Endothelial cell of umbilical vein (primary cell): ENCODE measurements at regions not wholly inside any gene's neighbourhood (a gene's known extent, or its start where the extent isn't known, plus 50 kb on each side); places are given as distances from the start of the nearest gene placed in this dataset.

Source experiments
- BruUV-seq: library from RNA; stranded (reverse); fragments of 400-500 nt; replicated peaks from 2 replicates; lab custom pipeline; 2021; lab: Mats Ljungman, UMichigan
- CTCF ChIA-PET: fragments of 300-600, 350-600 bp; sonication (Branson Sonifier 250); formaldehyde crosslinking; loops from one replicate; lab custom pipeline; 2021; ENCODE audit warnings: antibody characterized with exemption, inconsistent platforms; lab: Charles Lee
- POLR2A ChIA-PET: fragments of 300-600, 350-600 bp; sonication (Branson Sonifier 250); formaldehyde crosslinking; loops from one replicate; lab custom pipeline; 2021; ENCODE audit warnings: antibody characterized with exemption, inconsistent platforms; lab: Charles Lee
- DNase-seq: peaks from one replicate; pipeline ENCODE4 v3.0.0-alpha.2; 2011; ENCODE audit warnings: low read depth, low spot score
- FAIRE-seq: peaks from 2 replicates; lab custom pipeline; 2011; peaks lifted over from hg19 to GRCh38; lab: Jason Lieb, UNC
- H2AFZ ChIP-seq: 2 replicates; pipeline ENCODE4 v1.6.0; 2012; ENCODE audit warnings: low read depth, low read length, control low read depth, inconsistent platforms
- H3K27ac ChIP-seq: 2 replicates; pipeline ENCODE4 v1.5.1; 2011; ENCODE audit warnings: low read depth, mild to moderate bottlenecking, control low read depth, low read length, moderate library complexity; ENCODE audit not compliant: insufficient read depth
- H3K27me3 ChIP-seq, 2 experiments: 2 replicates each; pipeline versions ENCODE4 v1.6.0 to v1.6.1; 2011; ENCODE audit warnings: low read length in 2 of 2, mixed read lengths in 1 of 2; ENCODE audit not compliant: control insufficient read depth in 2 of 2, insufficient read depth in 2 of 2
- H3K36me3 ChIP-seq, 2 experiments: 2 replicates in 1 of 2; 3 replicates in 1 of 2; pipeline ENCODE4 v1.5.1; 2011; ENCODE audit warnings: low read length in 2 of 2, mild to moderate bottlenecking in 1 of 2, moderate library complexity in 1 of 2; ENCODE audit not compliant: control insufficient read depth in 2 of 2, insufficient read depth in 2 of 2; ENCODE audit errors: extremely low read depth in 1 of 2
- H3K4me1 ChIP-seq: 3 replicates; pipeline ENCODE4 v1.5.1; 2011; ENCODE audit warnings: mild to moderate bottlenecking, low read length; ENCODE audit not compliant: control insufficient read depth, insufficient read depth; ENCODE audit errors: extremely low read depth
- H3K4me2 ChIP-seq: 2 replicates; pipeline ENCODE4 v1.6.1; 2011; ENCODE audit warnings: low read length, control low read depth, mixed read lengths; ENCODE audit not compliant: insufficient read depth
- H3K4me3 ChIP-seq, 3 experiments: fragments of 200-600 bp in 1 of 3; sonication (generic), shearing (Covaris generic) in 1 of 3; replicated peaks in 1 of 3; 2 replicates each; pipeline ENCODE4 v1.5.1; 2011 to 2016; ENCODE audit warnings: control low read depth in 3 of 3, low read length in 3 of 3, mild to moderate bottlenecking in 2 of 3, inconsistent platforms in 1 of 3, low read depth in 1 of 3, moderate library complexity in 1 of 3; ENCODE audit not compliant: insufficient read depth in 1 of 3
- H3K79me2 ChIP-seq: 2 replicates; pipeline ENCODE4 v1.6.0; 2012; ENCODE audit warnings: low read length, inconsistent platforms; ENCODE audit not compliant: control insufficient read depth, insufficient read depth
- H3K9ac ChIP-seq: replicated peaks from 2 replicates; pipeline ENCODE3; 2011; ENCODE audit warnings: low read length, control low read depth; ENCODE audit not compliant: insufficient read depth; ENCODE audit errors: extremely low read depth
- H3K9me1 ChIP-seq: replicated peaks from 3 replicates; pipeline ENCODE4 v1.6.0; 2011; ENCODE audit warnings: mild to moderate bottlenecking, low read length; ENCODE audit not compliant: control insufficient read depth, insufficient read depth; ENCODE audit errors: extremely low read depth
- H3K9me3 ChIP-seq: replicated peaks from 2 replicates; pipeline ENCODE4 v1.5.1; 2012; ENCODE audit warnings: low read length, inconsistent platforms; ENCODE audit not compliant: control insufficient read depth, insufficient read depth
- H4K20me1 ChIP-seq: replicated peaks from 2 replicates; pipeline ENCODE3; 2011; ENCODE audit warnings: mild to moderate bottlenecking, low read length; ENCODE audit not compliant: control insufficient read depth, insufficient read depth; ENCODE audit errors: extremely low read depth
- CTCF ChIP-seq, 2 donors: IDR thresholded peaks; 1 replicate in 1 of 2; 2 replicates in 1 of 2; pipeline ENCODE4 v1.5.1; 2011; ENCODE audit warnings: low read length in 2 of 2, mild to moderate bottlenecking in 2 of 2, moderate library complexity in 2 of 2, control low read depth in 1 of 2, inconsistent platforms in 1 of 2, low read depth in 1 of 2; ENCODE audit not compliant: insufficient read depth in 1 of 2; ENCODE audit errors: extremely low read depth in 1 of 2
- EZH2 ChIP-seq: IDR thresholded peaks from 2 replicates; pipeline ENCODE4 v1.6.1; 2012; ENCODE audit warnings: borderline replicate concordance, low read depth, mild to moderate bottlenecking, moderate library complexity, low read length, inconsistent platforms; ENCODE audit not compliant: severe bottlenecking
- FOS ChIP-seq: IDR thresholded peaks from 2 replicates; pipeline ENCODE4 v1.6.1; 2011; ENCODE audit warnings: mild to moderate bottlenecking, low read length, moderate library complexity, borderline replicate concordance; ENCODE audit not compliant: insufficient read depth
- GATA2 ChIP-seq: IDR thresholded peaks from 2 replicates; pipeline ENCODE4 v1.7.0; 2011; ENCODE audit warnings: low read depth, mild to moderate bottlenecking, moderate library complexity, mixed read lengths, low read length; ENCODE audit not compliant: insufficient read length, insufficient read depth
- JUN ChIP-seq: IDR thresholded peaks from 2 replicates; pipeline ENCODE4 v1.6.1; 2011; ENCODE audit warnings: borderline replicate concordance, low read depth; ENCODE audit not compliant: insufficient read length, insufficient read depth
- MAX ChIP-seq: IDR thresholded peaks from 2 replicates; pipeline ENCODE4 v1.6.1; 2011; ENCODE audit not compliant: insufficient read depth, insufficient read length
- MYC ChIP-seq: IDR thresholded peaks from one replicate; pipeline ENCODE4 v1.6.1; 2011; ENCODE audit warnings: mild to moderate bottlenecking, low read depth, low read length
- POLR2A ChIP-seq: IDR thresholded peaks from 2 replicates; pipeline ENCODE4 v1.6.1; 2012; ENCODE audit warnings: low read depth, mild to moderate bottlenecking, control low read depth, low read length
- POLR2AphosphoS5 ChIP-seq: IDR thresholded peaks from 2 replicates; pipeline ENCODE4 v1.6.1; 2012; ENCODE audit warnings: low read depth, mild to moderate bottlenecking, control low read depth, low read length, moderate library complexity; ENCODE audit not compliant: insufficient read depth
- dilution Hi-C: fragments of 300-500 bp; cut with MboI; formaldehyde crosslinking; loops from one replicate; pipeline ENCODE4 v1.15.0; 2019; ENCODE audit warnings: low sequenced_read_pairs; ENCODE audit not compliant: extremely low pct_ligation_motif_present
- intact Hi-C: fragments of 100-400 bp; cut with micrococcal nuclease; formaldehyde crosslinking; loops from one replicate; pipeline ENCODE4 v1.10.0; 2022

- BruUV-seq = no TSS peak
- dilution Hi-C loops = no loop called here
These were observed 358.3 kb upstream of the SULF2 start for GRCh38 chr20:48143435-48144081.

More at GRCh38 chr20:48143435-48144081, 358.3 kb upstream of the SULF2 start:
- ChIA-PET CTCF (interaction anchor here (1.7 kb wide), 1 partner anchor 289 kb away, joined by 3 read pairs; no protein-coding TSS in a partner anchor), POLR2A (no interaction called here)
- Histone ChIP-seq H3K9me3 (no peaks in the 10 kb centered on the region), H3K27ac (no peak overlapping the region), H3K4me3 (no peak overlapping the region), H4K20me1 (no peaks in the 10 kb centered on the region), H2AFZ (no peak overlapping the region), H3K4me1 (no peaks in the 10 kb centered on the region), H3K9me1 (no peaks in the 10 kb centered on the region), H3K36me3 (no peaks in the 10 kb centered on the region), H3K79me2 (no peaks in the 10 kb centered on the region), H3K27me3 (no peaks in the 10 kb centered on the region), H3K9ac (no peak overlapping the region), H3K4me2 (no peak overlapping the region)
- DNase-seq (no peak), FAIRE-seq (no peak)
- intact Hi-C loops = no loop called here
- TF ChIP-seq POLR2A = no peak
- no peak for TF ChIP-seq GATA2
- TF ChIP-seq EZH2 = no peak
- no peak for TF ChIP-seq CTCF (IDR thresholded peaks at IDR 0.05; ENCODE audit: extremely low read depth in 1 of 2, insufficient read depth in 1 of 2, low read depth in 1 of 2, low read length in 2 of 2)
- no peak for TF ChIP-seq JUN
- no peak for TF ChIP-seq MAX
- no peak for TF ChIP-seq FOS
- TF ChIP-seq POLR2AphosphoS5 = no peak
- no peak for TF ChIP-seq MYC
